ENCODE measurements at regions not wholly inside any gene's neighbourhood (a gene's known extent, or its start where the extent isn't known, plus 50 kb on each side); places are given as distances from the start of the nearest gene placed in this dataset.

DNA sequence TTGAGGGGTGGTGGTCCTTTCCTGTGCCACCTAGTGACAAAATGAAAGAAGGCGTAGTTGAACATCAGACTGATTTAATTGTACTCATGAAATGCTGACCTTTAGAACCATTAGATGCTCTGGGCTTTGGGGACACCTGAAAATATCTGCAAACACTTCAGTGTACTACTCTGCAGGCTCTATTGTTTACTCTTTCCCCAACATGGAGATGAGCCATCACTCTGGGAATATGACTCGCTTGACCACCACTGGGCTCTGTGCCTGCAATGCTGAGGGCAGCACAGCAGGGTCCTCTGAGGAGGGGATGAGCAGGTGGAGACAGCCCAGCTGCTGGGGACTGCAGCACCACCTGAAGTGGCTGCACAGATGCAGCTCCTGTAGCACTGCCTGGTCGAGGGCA lies 74.8 kb upstream of the SLC24A3 start:
- intact Hi-C loops (cut with micrococcal nuclease): no loop called here
- Histone ChIP-seq H3K36me3 (ENCODE audit: control insufficient read depth, insufficient read depth, low read length) (no peaks in the 10 kb centered on the region), H3K4me1 (replicated peaks in 1 of 2; ENCODE audit: control insufficient read depth in 2 of 2, insufficient read depth in 2 of 2, low read length in 2 of 2) (no peaks in the 10 kb centered on the region), H3K4me2 (ENCODE audit: insufficient read depth, low read length) (no peak overlapping the region), H3K9me1 (ENCODE audit: control insufficient read depth, insufficient read depth, low read length) (no peaks in the 10 kb centered on the region), H3K4me3 (no peak overlapping the region), H3K27ac (ENCODE audit: extremely low read depth, low read depth, low read length) (no peak overlapping the region), H3K9ac (ENCODE audit: insufficient read depth in 1 of 2, low read depth in 2 of 2, low read length in 2 of 2) (no peak overlapping the region), H3K9me3 (replicated peaks; ENCODE audit: control insufficient read depth, insufficient read depth, low read depth, low read length) (no peaks in the 10 kb centered on the region), H3K27me3 (ENCODE audit: control insufficient read depth in 2 of 2, insufficient read depth in 2 of 2, low read length in 2 of 2) (no peaks in the 10 kb centered on the region), H2AFZ (ENCODE audit: low read depth, low read length) (no peak overlapping the region), H3K79me2 (ENCODE audit: control insufficient read depth, insufficient read depth, low read length) (no peaks in the 10 kb centered on the region), H4K20me1 (replicated peaks; ENCODE audit: control insufficient read depth, insufficient read depth, low read length) (no peaks in the 10 kb centered on the region)
- DNase-seq (ENCODE audit: extremely low read depth in 1 of 4, low spot score in 3 of 4) (no peak), ATAC-seq (no peak), FAIRE-seq (no peak)
- BruUV-seq (replicated peaks): no TSS peak
- WGBS (ENCODE audit: insufficient coverage, low coverage, missing lambda C conversion rate): 0% methylated on average over 3 of the region's 3 CpGs
- ChIA-PET CTCF (ENCODE audit: low intra/inter-chr PET ratio) (no interaction called here), POLR2A (no interaction called here)
- in situ Hi-C loops (cut with MboI): no loop called here
- no peak for TF ChIP-seq TCF15 (CRISPR knock-in tag; IDR thresholded peaks at IDR 0.05)
- TF ChIP-seq, protein P1, sequence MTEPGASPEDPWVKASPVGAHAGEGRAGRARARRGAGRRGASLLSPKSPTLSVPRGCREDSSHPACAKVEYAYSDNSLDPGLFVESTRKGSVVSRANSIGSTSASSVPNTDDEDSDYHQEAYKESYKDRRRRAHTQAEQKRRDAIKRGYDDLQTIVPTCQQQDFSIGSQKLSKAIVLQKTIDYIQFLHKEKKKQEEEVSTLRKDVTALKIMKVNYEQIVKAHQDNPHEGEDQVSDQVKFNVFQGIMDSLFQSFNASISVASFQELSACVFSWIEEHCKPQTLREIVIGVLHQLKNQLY (CRISPR knock-in tag; conservative IDR thresholded peaks at IDR 0.05): no peak
- TF ChIP-seq HDAC8 (tag; IDR thresholded peaks at IDR 0.05): no peak
- TF ChIP-seq ZBED1 (IDR thresholded peaks at IDR 0.05): no peak
- TF ChIP-seq, protein P2, sequence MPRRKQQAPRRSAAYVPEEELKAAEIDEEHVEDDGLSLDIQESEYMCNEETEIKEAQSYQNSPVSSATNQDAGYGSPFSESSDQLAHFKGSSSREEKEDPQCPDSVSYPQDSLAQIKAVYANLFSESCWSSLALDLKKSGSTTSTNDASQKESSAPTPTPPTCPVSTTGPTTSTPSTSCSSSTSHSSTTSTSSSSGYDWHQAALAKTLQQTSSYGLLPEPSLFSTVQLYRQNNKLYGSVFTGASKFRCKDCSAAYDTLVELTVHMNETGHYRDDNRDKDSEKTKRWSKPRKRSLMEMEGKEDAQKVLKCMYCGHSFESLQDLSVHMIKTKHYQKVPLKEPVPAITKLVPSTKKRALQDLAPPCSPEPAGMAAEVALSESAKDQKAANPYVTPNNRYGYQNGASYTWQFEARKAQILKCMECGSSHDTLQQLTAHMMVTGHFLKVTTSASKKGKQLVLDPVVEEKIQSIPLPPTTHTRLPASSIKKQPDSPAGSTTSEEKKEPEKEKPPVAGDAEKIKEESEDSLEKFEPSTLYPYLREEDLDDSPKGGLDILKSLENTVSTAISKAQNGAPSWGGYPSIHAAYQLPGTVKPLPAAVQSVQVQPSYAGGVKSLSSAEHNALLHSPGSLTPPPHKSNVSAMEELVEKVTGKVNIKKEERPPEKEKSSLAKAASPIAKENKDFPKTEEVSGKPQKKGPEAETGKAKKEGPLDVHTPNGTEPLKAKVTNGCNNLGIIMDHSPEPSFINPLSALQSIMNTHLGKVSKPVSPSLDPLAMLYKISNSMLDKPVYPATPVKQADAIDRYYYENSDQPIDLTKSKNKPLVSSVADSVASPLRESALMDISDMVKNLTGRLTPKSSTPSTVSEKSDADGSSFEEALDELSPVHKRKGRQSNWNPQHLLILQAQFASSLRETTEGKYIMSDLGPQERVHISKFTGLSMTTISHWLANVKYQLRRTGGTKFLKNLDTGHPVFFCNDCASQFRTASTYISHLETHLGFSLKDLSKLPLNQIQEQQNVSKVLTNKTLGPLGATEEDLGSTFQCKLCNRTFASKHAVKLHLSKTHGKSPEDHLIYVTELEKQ (CRISPR knock-in tag; IDR thresholded peaks at IDR 0.05): no peak
- TF ChIP-seq CHD2 (IDR thresholded peaks at IDR 0.05; ENCODE audit: low read depth, low read length): no peak
- TF ChIP-seq SMAD4 (CRISPR knock-in tag; conservative IDR thresholded peaks at IDR 0.05): no peak
- TF ChIP-seq E2F8 (IDR thresholded peaks at IDR 0.05; ENCODE audit: low read depth, partially characterized antibody): no peak
- no peak for TF ChIP-seq POLR3A (IDR thresholded peaks at IDR 0.05; ENCODE audit: borderline replicate concordance, extremely low read depth, insufficient read depth, insufficient read length)
- TF ChIP-seq GABPB2 (CRISPR knock-in tag; conservative IDR thresholded peaks at IDR 0.05): no peak
- TF ChIP-seq NCOA2 (IDR thresholded peaks at IDR 0.05; ENCODE audit: partially characterized antibody in 2 of 2): no peak
- TF ChIP-seq, protein P3, sequence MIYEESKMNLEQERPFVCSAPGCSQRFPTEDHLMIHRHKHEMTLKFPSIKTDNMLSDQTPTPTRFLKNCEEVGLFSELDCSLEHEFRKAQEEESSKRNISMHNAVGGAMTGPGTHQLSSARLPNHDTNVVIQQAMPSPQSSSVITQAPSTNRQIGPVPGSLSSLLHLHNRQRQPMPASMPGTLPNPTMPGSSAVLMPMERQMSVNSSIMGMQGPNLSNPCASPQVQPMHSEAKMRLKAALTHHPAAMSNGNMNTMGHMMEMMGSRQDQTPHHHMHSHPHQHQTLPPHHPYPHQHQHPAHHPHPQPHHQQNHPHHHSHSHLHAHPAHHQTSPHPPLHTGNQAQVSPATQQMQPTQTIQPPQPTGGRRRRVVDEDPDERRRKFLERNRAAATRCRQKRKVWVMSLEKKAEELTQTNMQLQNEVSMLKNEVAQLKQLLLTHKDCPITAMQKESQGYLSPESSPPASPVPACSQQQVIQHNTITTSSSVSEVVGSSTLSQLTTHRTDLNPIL (CRISPR knock-in tag; IDR thresholded peaks at IDR 0.05): no peak
